GM12872 (cell line): ENCODE measurements at regions not wholly inside any gene's neighbourhood (a gene's known extent, or its start where the extent isn't known, plus 50 kb on each side); places are given as distances from the start of the nearest gene placed in this dataset.

Experiments used
- CTCF ChIP-seq: IDR thresholded peaks from 3 replicates; pipeline ENCODE4 v1.5.1; 2011; ENCODE audit warnings: low read depth, mild to moderate bottlenecking, low read length, moderate library complexity; ENCODE audit not compliant: insufficient read depth

- no peak for TF ChIP-seq CTCF
Measured at GRCh38 chr12:131425112-131426075, 285.5 kb upstream of the SFSWAP start.

GRCh38 chr12:131428091-131428685 lies 282.7 kb upstream of the SFSWAP start:
- TF ChIP-seq CTCF: no peak

DNA sequence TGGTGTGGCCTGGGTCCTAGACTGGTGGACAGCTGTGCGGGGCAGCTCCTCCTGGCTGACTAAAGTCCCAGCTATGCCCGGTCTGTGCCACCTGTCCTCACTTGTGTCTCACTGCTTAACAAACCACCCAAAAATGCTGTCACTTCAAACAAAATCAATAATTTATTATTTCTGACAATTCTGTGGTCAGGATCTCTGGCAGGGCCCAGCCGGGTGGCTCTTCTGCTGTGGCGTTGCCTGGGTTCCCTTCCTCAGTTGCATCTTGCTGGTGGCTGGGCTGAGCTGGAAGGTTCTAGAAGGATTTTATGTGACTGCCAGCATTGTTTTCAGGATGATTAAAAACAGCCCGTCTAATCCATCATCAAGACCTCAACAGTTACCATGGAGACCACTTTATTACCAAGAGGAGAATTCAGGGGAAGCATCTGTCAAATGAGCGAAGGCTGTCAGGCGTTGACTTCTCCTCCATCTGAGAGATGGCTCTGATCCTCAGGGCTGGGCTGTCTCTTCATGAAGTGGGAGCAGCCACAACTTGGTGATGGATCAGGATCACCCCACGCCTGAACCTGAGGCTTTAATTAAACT lies 280.6 kb upstream of the SFSWAP start:
- no peak for TF ChIP-seq CTCF

GRCh38 chr12:131432532-131433260 lies 278.2 kb upstream of the SFSWAP start:
- no peak for TF ChIP-seq CTCF

- no peak for TF ChIP-seq CTCF
Measured at GRCh38 chr12:131434208-131435125, 276.4 kb upstream of the SFSWAP start.

GRCh38 chr12:131436922-131437705 lies 273.8 kb upstream of the SFSWAP start:
- TF ChIP-seq CTCF: no peak
